Activated B cell treated with CpG ODN at 0.5 μM for 24 hours (primary cell): ENCODE measurements at regions not wholly inside any gene's neighbourhood (a gene's known extent, or its start where the extent isn't known, plus 50 kb on each side); places are given as distances from the start of the nearest gene placed in this dataset.

ENCODE experiments used
- ATAC-seq: fragments of 200-7000 bp; cut with Tn5 transposase; one replicate; pipeline ENCODE4 v1.10.0; 2021; ENCODE audit warnings: low read depth, mild to moderate bottlenecking, moderate library complexity
- CTCF ChIA-PET: fragments of 350-600 bp; sonication (Branson Sonifier 250); formaldehyde crosslinking; loops from one replicate; lab custom pipeline; 2021; ENCODE audit warnings: antibody characterized with exemption; lab: Charles Lee
- POLR2A ChIA-PET: fragments of 350-600 bp; sonication (Branson Sonifier 250); formaldehyde crosslinking; loops from one replicate; lab custom pipeline; 2021; ENCODE audit warnings: antibody characterized with exemption; lab: Charles Lee
- DNase-seq: peaks from one replicate; pipeline ENCODE4 v3.0.0; 2022
- H3K27ac Mint-ChIP-seq: one replicate; pipeline ENCODE4 v1.8.0; 2020; ENCODE audit warnings: mixed read lengths
- H3K27me3 Mint-ChIP-seq: one replicate; pipeline ENCODE4 v1.8.0; 2021; ENCODE audit warnings: mixed read lengths
- H3K36me3 Mint-ChIP-seq: one replicate; pipeline ENCODE4 v1.8.0; 2021; ENCODE audit warnings: low read depth, mixed read lengths
- H3K4me1 Mint-ChIP-seq: one replicate; pipeline ENCODE4 v1.8.0; 2021; ENCODE audit warnings: mixed read lengths
- H3K4me3 Mint-ChIP-seq: one replicate; pipeline ENCODE4 v1.8.0; 2020; ENCODE audit warnings: mild to moderate bottlenecking, mixed read lengths
- H3K9me3 Mint-ChIP-seq: one replicate; pipeline ENCODE4 v1.8.0; 2020; ENCODE audit warnings: mixed read lengths
- intact Hi-C: fragments of 100-400 bp; cut with micrococcal nuclease; formaldehyde crosslinking; loops from one replicate; pipeline ENCODE4 v1.15.1; 2024
- TF ChIP-seq, protein P1 (sequence below): fragments of 200-600 bp; IDR thresholded peaks from one replicate; pipeline ENCODE4 v1.8.0; 2022; ENCODE audit warnings: antibody characterized with exemption, mild to moderate bottlenecking

DNA sequence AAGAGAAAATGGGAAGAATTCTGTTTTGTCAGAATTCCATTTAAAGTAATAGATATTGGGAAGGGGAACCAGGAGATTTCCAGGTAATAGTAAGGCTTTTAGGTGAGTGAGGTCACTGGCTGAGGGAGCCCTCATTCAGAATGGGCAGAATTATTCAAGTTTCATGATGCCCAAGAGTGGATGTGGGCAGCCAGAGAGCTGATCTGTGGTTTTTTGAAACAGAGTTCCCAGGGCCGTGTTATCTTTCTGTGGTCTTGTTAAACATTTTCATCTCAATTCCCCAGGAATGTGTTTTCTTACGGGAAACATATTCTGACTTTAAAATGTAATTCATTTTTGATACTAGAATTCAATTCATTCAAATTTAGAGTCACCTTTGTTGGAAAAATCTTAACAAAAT is 182.0 kb upstream of the AADAT start:
- POLR2A ChIA-PET, result no interaction called here
- CTCF ChIA-PET, result no interaction called here
- H3K4me3 Mint-ChIP-seq, result no peak overlapping the region
- no peak for DNase-seq
- no peak overlapping the region for H3K27ac Mint-ChIP-seq
- no peaks in the 10 kb centered on the region for H3K4me1 Mint-ChIP-seq
- H3K9me3 Mint-ChIP-seq, result no peaks in the 10 kb centered on the region
- no peak for ATAC-seq
- no peaks in the 10 kb centered on the region for H3K36me3 Mint-ChIP-seq
- no peaks in the 10 kb centered on the region for H3K27me3 Mint-ChIP-seq
- intact Hi-C loops, result no loop called here
- TF ChIP-seq, protein P1, sequence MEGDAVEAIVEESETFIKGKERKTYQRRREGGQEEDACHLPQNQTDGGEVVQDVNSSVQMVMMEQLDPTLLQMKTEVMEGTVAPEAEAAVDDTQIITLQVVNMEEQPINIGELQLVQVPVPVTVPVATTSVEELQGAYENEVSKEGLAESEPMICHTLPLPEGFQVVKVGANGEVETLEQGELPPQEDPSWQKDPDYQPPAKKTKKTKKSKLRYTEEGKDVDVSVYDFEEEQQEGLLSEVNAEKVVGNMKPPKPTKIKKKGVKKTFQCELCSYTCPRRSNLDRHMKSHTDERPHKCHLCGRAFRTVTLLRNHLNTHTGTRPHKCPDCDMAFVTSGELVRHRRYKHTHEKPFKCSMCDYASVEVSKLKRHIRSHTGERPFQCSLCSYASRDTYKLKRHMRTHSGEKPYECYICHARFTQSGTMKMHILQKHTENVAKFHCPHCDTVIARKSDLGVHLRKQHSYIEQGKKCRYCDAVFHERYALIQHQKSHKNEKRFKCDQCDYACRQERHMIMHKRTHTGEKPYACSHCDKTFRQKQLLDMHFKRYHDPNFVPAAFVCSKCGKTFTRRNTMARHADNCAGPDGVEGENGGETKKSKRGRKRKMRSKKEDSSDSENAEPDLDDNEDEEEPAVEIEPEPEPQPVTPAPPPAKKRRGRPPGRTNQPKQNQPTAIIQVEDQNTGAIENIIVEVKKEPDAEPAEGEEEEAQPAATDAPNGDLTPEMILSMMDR, result no peak

DNA sequence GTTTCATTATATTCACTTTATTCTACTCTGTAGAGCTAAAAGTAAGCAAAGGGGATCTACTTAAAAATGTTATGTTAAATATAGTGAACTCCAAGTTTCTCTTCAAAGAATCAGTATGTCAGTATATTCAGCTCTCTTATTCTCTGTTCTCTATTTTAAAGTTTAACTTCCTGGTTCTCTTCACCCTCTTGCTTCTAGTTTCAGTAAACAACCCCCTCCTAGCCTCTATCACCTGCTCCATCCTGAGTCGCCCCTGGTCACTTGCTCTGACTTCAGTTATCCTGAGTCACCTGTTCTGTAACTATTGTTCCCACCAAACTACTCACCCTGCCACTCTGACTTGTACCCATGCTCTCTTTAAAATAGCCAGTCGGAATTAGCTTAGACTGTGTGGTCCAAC is 180.9 kb upstream of the AADAT start:
- DNase-seq, result no peak
- ChIA-PET CTCF (interaction anchor here (1.2 kb wide), 1 partner anchor 12 kb away, joined by 3 read pairs; no protein-coding TSS in a partner anchor), POLR2A (no interaction called here)
- ATAC-seq, result no peak
- Mint-ChIP-seq H3K27me3 (no peaks in the 10 kb centered on the region), H3K9me3 (no peaks in the 10 kb centered on the region), H3K36me3 (no peaks in the 10 kb centered on the region), H3K4me1 (no peaks in the 10 kb centered on the region), H3K4me3 (no peak overlapping the region), H3K27ac (no peak overlapping the region)
- TF ChIP-seq, protein P1, result no peak
- intact Hi-C loops, result no loop called here

DNA sequence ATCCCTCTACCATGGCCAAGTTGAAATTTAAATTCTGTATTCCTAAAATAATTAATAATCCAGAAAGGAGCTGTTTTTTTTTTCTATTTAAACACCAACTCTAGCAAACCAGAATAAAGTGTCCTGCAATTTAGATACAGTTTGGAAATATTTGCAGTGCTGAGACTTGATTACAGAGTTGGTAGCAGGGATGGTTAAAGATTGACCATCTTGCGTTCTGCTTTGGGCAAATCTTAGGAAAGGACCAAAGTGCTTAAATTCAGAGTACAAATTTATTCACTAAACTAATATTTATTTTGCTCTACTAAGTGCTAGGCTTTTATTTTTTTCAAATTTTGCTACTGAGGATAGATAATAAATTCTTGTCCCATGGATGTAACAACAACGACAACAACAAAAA is 180.2 kb upstream of the AADAT start:
- ChIA-PET POLR2A (no interaction called here), CTCF (interaction anchor here (1.2 kb wide), 1 partner anchor 11 kb away, joined by 3 read pairs; no protein-coding TSS in a partner anchor)
- DNase-seq, result no peak
- intact Hi-C loops, result loop anchor here (10.0 kb wide), 1 partner anchor 1515 kb away; no protein-coding TSS in a partner anchor
- H3K36me3 Mint-ChIP-seq, result no peaks in the 10 kb centered on the region
- no peak overlapping the region for H3K27ac Mint-ChIP-seq
- H3K27me3 Mint-ChIP-seq, result no peaks in the 10 kb centered on the region
- TF ChIP-seq, protein P1, result no peak
- no peak for ATAC-seq
- no peak overlapping the region for H3K4me3 Mint-ChIP-seq
- no peaks in the 10 kb centered on the region for H3K4me1 Mint-ChIP-seq
- no peaks in the 10 kb centered on the region for H3K9me3 Mint-ChIP-seq

DNA sequence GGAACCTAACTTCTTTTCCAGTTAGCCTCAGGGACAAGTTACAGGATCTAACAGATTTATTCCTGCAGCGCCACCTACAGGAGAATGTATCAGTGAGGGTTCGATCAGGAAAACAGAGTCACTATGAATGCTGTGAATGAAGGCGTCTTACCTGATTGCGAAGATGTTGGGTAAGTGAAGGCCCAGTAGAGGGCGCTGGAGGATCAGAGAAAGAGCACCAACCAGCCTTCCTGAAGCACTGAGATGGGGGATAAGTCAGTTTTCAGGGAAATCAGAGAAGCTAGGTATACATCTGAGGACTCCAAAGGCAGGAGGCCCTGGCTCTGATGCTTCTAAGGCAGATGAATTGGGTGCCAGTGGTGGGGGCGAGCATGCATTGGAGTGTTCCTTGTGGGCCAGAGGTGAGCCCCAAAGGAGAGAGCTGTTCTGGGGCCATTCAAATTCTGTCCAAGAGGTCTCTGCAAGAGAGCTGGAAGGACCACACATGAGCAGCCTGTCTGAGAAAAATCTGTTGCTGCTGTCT is 169.9 kb upstream of the AADAT start:
- no peak overlapping the region for H3K27ac Mint-ChIP-seq
- H3K36me3 Mint-ChIP-seq, result no peaks in the 10 kb centered on the region
- intact Hi-C loops, result loop anchor here (1.0 to 10.0 kb wide), 4 partner anchors 121 to 1775 kb away; no protein-coding TSS in a partner anchor
- TF ChIP-seq, protein P1, result no peak
- no peaks in the 10 kb centered on the region for H3K9me3 Mint-ChIP-seq
- H3K4me1 Mint-ChIP-seq, result peaks cover 4% of the 10 kb centered on the region
- CTCF ChIA-PET, result interaction anchor here (0.6 kb wide), 3 partner anchors 16 to 122 kb away, joined by 3 read pairs; no protein-coding TSS in a partner anchor
- peak; percentile 54 for ATAC-seq
- no peaks in the 10 kb centered on the region for H3K27me3 Mint-ChIP-seq
- no peak for DNase-seq
- no peak overlapping the region for H3K4me3 Mint-ChIP-seq
- POLR2A ChIA-PET, result no interaction called here

DNA sequence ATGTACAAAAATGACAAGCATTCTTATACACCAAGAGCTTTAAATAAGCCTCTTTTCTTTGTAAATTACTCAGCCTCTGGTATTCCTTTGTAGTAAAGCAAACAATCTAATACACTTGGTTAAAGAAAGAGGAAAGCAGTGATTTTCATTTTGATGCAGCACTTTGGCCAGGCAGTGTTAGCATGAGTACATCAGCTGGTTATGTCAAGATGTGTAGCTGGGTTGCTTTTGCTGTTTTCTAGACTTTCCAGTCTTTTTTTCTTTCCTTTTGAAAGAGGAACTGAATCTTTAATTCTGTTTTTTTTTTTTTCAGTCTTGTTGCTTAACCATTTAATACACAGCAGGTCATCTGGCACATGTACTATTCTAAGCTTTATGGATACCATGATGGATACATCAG is 167.1 kb upstream of the AADAT start:
- ATAC-seq, result no peak
- TF ChIP-seq, protein P1, result no peak
- Mint-ChIP-seq H3K36me3 (no peaks in the 10 kb centered on the region), H3K27ac (no peak overlapping the region), H3K4me1 (peaks cover 4% of the 10 kb centered on the region), H3K4me3 (no peak overlapping the region), H3K9me3 (no peaks in the 10 kb centered on the region), H3K27me3 (no peaks in the 10 kb centered on the region)
- no peak for DNase-seq
- ChIA-PET POLR2A (no interaction called here), CTCF (no interaction called here)
- intact Hi-C loops, result loop anchor here (10.0 kb wide), 1 partner anchor 1778 kb away; no protein-coding TSS in a partner anchor
